CD4-positive, alpha-beta T cell treated with Interferon alpha-2 for 1 hour (primary cell): ENCODE measurements at regions not wholly inside any gene's neighbourhood (a gene's known extent, or its start where the extent isn't known, plus 50 kb on each side); places are given as distances from the start of the nearest gene placed in this dataset.

ENCODE experiments used
- DNase-seq, 2 donors: peaks; one replicate each; pipeline ENCODE4 v3.0.0-alpha.2; 2020 to 2022

DNA sequence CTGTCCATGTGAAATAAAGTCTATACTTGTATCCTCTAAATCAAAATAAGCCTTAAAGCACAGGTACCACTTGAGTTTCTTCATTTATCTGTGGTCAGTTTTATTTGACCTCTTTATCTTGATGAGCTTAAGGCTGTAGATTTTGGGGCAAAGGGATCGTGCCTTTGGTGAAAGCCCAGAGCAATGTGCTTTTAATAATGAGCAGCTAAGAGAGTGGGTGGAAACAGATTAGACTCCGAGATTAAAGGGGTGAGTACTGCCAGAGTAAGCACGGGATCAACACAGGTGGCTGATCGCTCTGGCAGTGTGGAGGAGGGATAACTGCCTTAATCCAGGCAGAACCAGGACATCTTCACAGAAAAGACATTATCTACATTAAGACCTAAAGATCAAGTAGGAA lies 280.4 kb downstream of the TDRD15 start:
- DNase-seq, result no peak

DNA sequence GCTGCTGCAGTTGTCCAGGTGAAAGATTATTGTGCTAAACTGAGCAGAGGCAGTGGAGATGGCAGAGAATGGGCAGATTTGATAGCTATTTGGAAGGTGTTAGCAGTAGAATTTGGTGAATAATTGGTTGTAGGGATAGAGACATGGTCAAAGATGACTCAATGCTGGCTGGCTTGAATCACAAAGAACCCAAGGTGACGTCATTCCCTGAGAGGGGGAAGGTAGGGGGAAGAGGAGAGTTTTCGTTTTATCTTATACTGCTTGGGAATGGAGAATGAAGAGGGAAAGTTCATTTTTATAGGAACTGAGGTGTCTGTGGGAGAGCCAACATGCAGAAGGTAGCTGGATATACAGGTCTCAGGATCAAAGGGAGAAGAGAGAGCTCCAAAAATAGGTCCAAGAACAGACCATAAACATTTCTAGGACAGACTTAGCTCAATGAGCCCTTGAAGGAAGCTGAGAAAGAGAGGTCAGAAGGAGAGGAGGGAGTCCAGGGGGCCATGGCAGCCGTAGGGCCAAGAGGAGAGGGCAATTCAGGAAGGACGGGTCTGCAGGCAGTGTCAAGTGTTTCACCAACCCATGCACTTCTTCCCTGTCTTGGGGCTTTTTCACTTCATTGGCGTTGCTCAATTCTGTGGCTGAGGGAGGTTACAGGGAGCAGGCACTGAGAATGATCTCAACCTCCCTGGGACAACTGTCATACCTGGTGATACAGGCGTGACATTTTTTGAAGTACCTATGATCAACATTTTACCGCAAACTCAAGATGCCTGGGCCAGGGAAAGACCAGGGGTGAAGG lies 281.3 kb downstream of the TDRD15 start:
- no peak for DNase-seq

DNA sequence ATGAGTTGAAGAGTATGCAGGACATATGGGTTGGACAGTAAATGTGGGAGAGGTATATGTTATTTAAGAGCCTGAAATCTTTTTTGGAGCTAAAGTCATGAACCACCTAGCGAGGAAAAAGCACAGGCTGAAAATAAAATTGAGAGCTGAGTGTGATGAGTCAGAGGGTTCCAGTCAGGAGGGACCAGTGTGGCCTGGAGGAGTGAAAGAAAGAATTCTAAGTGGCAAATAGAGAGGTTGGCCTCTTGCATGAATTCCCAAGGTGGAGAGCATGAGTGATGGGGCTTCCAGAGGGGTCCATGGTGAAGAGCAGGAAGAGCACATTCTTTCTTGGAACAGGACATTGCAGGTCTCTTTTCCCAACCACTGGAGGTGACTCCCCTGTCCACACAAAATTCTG lies 282.6 kb downstream of the TDRD15 start:
- DNase-seq, result no peak

DNA sequence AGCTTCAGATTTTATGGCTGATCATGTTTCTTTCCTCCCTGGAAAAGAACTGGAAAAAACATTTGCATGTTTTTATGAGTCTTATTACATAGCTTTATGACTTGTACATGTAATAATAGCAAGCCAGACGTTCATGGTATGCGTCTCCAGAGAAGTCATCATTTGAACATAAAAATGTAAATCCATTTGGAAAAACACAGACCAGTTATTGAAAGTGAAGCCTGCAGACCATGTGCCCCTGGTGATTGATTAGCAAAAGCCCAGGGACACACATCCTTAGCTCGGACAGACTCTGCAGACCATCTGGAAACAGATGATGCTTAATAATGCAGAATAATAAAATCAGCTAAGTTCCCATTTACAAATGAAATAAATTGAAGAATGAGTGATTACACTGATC lies 283.1 kb downstream of the TDRD15 start:
- DNase-seq, result no peak

DNA sequence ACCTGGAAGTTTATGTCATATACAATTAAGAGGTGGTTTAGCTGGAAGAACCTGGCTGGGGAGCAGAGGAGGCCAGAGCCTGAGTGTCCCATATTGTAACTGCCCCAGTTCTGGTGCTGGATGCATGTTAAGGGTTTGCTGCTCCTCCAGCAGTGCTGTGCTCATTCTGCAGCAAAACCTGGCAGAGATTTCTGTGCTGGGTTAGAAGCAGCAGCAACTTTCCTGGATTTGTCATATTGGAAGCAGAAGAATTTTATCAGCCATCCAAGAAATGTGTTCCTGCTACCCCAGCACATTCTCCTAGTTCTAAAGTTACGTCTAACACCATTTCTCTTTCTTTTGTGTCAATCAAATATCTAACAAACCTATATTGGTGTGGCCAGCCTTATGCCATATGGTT lies 284.1 kb downstream of the TDRD15 start:
- DNase-seq, result no peak

DNA sequence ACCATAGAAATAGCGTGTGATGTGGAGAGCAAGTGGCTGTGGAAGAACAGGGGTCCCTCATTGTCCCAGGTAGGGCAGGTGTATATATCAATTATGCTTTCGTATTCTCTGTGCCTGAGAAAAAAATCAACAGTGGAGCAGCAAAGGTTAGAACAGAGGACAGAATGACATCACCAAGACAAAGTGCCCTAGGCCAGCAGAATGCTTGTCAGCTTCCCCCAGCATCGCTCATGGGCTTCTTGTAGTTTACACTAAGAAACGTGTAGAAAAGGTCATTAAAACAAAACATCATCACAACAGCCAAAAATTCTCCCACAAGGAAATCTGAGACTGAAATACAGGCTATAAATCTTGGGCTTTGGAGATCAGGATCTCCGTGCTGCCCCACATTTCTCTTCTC lies 288.0 kb downstream of the TDRD15 start:
- DNase-seq, result no peak

DNA sequence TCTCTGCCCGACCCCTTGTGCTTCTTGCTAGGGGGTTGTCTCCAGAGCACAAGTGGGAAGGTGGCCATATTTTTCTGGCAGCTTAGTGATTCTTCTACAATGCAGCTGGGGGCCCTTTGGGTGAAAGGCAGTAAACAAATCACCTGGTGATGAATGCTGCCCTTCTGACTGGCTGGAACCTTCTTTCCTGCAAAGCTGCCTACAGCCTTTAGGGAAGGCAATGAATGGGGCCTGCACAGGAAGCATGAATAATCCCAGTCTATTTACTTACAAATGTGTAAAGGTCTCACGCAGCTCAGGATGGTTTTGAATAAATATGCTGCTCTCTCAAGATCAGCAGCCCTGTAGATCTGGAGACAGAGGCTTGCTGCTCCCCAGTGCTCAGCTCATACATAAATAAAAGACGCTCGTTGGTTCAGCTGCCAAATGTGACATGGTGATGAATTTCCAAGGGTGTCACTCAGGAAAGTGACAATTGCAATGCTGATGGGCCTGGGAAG lies 289.2 kb downstream of the TDRD15 start:
- DNase-seq, result no peak

DNA sequence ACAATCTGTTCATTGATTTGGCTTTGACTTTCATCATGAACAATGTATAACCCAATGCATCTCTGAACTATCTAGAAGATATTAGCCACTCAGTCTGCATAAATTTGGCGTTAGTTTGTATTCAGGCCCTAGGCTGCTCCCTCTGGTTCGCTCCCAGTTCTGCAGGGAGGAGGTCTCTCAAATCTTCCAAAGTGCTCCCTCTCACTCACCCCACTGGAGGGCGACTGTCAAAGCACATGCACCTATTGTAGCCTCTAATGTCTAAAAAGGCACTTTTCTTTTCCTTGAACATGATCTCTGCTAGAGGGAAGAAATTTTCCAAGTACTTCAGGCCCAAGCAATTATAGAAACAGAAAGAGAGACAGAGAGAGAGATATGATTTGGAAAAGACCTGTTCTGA lies 291.5 kb downstream of the TDRD15 start:
- DNase-seq, result no peak

DNA sequence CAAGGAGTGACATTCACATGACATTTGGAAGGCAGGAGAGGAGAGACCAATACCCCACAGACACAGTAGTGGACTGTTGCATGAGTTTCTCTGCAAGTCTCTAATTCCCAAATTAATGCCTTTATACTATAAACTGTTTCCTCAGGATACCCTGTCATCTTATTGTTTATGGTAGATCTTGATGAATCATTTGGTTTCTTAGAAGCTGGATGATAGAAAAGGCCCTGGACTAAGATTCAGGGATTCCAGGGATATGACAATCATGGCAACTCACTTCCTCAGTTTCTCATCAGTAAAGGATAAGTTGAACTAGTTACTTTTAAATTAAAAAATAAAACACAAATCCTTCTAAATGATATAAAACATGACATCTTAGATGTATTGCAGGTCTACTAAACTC lies 292.5 kb downstream of the TDRD15 start:
- no peak for DNase-seq

DNA sequence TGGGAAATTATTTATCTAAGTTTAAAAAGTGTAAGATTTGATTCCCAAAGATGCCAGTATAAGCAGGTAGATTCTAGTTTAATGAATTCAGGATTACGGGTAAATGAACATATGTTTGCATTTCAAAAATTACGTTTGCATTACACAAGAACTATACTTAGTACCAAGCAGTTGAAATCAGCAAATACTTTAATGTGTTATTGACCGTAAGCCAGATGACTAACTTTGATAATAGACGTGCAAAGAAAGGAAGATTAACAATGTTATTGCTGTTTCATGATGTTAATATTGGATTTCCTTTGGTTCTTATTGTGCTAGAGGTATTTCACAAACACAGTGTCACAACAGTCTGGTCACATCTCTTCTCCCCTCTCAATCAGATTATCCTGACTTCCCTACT lies 294.7 kb downstream of the TDRD15 start:
- no peak for DNase-seq

DNA sequence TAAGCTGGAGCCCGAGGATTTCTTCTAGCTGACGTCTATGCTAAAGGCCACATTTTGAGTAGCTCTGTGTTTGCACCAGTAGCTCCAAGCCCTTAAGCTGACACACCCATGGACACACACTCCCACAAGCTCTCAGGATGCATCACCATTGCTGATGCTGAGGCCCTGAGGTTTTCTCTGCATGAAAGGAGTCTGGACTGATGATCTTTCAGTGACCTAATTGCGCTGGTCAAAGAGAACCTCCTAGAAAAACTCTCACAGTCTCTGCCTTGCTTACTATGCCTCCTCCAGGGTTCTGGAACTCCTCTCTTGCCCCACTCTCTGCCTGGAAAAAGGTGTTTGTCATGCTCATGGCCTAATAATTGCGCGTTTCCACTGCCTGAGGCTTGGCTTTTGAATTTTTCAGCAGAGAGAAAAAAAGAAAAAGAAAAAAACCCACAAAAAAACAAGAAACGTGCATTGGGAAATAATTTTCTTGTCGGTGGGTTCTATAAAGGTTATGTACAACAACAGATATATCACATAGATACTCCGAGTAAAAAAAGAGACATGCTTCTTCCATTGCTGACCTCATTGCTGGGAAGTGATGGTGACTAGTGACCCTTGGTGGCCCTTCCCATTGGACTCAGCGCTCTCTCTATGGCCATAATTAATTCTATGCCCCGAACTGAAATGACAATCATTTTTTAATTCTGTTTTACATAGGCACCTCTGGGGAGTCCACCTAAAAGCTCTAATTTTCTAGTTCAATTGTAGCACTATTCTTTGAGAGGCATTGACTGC lies 297.0 kb downstream of the TDRD15 start:
- no peak for DNase-seq

DNA sequence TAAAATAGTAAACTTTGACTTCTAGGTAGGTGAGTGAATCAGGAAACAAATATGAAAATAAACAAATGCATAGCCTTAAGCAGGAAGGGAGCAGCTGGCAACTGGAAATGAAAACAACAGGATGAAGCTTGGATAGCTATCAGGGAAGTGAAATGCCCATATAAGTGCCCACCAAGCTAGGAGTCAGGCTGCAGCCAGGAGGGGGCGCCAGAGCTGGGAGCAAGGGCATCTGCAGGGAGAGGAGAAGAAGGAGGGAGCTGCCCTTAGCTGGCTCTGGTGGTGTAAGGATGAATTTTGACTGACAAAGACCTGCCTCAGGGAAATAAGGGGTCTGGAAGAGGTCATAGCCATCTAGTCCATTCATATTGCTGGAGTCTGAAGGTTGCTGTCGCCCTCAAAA lies 298.3 kb downstream of the TDRD15 start:
- no peak for DNase-seq

DNA sequence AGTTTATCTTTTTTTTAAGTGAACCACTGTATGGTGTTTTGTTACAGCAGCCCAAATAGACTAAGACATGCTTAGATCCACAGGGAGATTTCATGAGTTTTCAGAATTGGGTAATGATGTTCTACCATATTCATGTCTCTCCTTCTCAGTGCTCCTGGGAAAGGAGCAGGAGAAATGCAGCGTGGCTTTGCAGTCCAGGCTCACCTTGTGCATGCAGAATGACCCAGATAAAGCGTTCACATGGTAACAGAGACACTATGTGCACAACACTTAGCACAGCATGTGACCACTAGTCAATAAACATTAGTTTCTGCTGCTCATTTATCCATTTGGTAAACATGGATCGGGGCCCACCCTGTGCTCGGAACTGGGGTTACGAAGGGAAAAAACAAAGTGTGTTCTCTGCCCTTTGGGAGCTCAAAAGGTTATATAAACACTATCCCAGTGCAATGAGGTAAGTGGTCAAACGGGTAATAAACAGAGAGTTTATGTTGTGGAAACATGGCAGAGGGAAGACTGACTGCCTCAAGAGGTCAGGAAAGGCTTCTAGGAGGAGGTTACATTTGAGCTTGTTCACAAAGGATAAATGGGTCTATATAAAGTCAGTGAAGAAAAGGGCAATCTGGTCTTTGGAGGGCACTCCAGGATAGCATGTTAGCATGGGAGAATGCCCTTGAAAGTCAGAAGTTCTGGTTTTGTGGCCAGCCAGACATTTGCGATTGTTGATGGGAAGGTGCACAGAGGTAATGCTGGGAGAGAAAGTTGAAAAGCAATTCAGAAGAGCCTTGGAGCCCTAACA lies 299.2 kb downstream of the TDRD15 start:
- DNase-seq, result no peak

DNA sequence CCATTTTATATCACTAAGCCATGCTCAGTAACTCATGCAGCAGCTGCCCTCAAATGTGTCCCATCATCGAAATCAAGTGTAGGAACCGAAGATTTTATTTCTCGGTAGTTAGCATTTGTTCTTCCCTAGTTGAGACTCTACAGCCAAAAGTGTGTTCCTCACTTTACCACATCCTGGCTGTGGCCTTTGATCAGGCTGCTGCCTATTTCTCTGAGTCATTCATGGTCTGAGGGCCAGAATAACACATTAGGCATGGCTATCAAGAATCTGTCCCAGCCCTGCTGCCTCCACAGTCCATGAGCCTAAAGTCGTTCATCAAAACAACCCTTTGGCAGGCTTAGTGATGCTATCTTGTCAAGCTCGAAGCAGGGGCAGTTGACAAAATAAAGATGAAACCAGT lies 300.1 kb downstream of the TDRD15 start:
- no peak for DNase-seq

DNA sequence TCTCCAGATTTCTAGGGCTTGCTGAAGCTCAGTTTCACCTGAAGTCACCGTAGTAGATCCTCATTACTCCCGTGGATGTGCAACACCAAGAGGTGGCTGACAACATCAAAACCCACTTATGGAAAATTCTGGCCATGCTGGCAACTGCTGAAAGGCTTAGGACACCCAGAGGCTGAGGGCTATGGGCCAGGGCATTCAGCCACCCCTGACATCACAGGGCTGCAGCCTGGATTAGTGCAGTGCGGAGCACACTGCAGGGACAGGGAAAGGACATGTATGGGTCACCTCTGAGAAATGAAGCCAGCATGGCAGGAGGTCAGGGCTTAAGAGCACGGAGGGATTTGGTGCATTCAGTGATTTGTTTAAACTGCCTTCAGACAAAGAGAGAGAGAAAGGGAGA lies 300.6 kb downstream of the TDRD15 start:
- no peak for DNase-seq

DNA sequence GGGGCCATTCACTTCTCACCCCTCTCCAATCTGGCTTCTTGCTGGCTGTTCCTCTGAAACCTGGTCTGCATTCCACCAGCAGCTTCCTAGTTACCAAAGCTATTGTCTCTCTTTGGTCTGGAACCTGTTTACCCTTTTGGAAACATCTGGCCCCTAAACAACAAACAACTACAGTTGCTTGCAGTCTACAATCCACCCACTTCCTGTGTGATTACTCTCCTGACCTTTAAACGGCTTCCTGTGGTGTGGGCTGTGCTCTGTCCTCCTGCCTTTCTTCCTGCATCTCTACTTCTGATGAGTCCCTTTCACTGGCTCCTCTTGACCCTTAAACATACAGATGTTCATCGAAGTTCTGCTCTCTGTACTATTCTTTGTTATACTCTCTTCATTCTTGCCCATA lies 303.8 kb downstream of the TDRD15 start:
- no peak for DNase-seq

DNA sequence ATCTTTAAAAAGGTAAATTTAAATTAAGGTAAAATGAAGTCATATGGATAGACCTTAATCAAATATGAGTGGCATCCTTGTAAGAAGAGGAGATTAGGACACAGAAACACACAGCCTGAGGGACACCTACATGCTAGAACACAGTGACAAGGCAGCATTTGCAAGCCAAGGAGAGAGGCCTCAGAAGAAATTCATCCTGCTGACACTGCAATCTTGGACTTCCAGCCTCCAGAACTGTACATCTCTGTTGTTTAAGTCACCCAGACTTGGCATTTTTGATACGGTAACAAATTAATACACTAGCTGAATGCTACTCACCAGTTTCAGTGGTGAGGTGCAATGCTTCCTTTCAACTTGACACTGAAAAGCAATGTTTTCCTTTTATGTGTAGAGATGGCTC lies 305.0 kb downstream of the TDRD15 start:
- no peak for DNase-seq

DNA sequence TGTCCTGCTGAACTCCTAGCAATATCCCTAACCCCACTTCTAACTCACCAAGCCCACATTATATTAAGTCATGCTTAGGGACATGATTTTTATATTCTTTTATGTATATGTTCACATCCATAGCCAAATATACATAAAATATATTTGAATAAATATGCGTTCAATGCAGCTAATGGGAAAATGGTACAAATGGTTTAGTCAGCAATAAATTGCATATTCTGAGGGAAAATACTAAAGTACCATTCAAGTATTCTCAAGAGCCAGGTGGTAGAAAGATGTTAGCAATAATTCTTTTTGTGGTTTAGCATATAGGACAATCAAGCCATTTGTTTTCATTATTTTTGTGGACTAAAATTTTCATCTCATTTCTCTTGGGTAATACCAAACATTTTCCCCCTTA lies 306.0 kb downstream of the TDRD15 start:
- no peak for DNase-seq

DNA sequence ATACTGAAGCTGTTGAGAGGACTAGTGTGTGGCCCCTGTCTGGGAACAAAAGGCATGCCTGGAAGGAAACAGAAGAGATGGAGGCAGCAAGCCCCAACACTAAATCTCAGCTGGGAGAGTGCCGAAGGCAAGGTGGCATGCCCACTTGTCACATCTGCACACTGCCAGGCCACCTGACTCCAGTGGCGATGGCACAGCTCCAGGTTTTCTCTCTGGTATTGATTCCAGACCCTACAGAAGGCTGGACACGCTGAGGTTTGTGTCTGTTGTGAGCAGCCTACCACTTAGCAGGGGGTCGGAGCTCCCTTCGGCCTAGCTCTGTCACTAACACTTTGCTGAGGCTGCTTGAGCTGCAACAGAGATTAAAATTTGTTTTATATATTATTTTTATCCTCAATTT lies 307.3 kb downstream of the TDRD15 start:
- no peak for DNase-seq

DNA sequence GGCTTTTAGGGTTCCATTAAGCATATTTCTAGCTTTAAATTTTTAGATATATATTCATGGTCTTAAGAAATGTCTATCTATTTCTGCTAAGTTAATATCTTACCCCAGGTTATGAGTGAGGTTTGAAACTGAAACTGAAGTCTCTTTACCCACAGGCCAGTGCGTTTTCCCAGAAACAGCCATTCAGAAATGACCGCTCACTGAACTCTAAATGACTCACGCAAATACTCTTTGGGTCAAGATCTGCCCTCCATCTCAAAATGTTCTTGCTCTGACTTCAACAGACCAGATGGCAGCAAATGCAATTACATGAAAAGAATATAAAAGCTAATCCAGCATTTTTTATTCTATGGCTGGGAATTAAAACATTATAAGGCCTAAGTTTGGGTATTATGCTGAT lies 315.2 kb downstream of the TDRD15 start:
- no peak for DNase-seq

DNA sequence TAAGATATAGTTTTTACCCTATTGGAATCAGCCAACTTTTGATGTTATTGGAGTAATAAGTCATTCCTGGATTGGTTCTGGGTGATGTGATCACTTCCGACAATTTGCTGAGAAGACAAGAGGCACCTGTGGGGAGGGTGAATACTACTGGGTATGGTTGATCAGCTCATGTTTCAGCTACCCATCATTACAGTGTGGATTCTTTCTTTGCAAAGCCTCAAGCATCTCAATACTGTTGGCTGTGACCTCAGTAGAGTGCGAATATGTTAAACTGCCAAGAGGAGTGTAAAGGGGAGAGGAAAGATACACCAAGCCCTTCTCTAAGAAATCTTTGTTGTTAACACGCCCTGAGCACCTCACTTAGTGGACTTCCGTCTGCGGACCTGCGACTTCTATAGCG lies 317.7 kb downstream of the TDRD15 start:
- no peak for DNase-seq

DNA sequence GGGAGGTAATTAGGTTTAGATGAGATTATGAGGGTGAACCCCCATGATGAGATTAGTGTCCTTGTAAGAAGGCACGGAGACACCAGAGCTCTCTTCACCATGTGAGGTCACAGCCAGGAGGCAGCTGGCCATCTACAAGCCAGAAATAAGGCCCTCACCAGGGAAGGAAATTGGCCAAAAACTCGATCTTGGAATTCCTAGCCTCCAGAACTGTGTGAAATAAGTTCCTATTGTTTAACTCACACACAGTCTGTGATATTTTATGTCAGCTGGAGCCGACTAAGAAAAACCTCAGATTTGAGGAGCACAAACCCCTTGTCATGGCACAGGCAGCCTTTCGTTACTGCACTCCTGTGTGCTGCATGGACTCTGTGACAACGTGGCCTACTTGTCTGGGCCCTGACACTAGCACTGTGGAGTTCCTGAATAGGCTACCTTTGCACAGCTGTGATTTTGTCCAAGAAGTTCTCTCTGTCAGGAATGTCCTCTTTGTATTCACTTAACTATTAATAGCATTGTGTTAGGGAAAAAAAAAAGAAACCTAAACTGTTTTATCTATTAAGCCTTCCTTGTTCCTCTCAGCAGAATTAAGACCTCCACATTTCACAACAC lies 319.8 kb downstream of the TDRD15 start:
- no peak for DNase-seq

DNA sequence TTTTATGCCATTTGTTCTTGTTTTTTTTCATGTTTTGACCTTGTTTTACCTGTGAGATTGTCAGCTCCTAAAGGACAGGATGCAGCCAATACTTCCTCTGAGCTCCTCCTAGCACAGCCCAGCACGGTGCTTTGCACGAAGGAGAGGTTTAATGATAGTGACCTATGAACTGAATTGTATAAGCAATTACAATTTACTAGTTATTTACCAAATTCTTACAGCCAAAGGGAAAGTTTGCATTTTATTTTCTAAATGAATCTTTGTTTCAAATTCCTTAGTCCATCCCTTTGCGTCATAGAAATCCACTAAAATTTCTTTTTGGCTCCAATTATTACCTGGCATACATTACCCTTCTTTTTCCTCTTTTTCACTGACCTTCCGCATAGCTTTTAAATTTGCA lies 326.1 kb downstream of the TDRD15 start:
- DNase-seq, result no peak
